ENCODE measurements at regions not wholly inside any gene's neighbourhood (a gene's known extent, or its start where the extent isn't known, plus 50 kb on each side); places are given as distances from the start of the nearest gene placed in this dataset.

GRCh38 chr7:67752227-67752626, 755.6 kb downstream of the TYW1 start:
- no peaks in the 10 kb centered on the region for H3K4me1 ChIP-seq (ENCODE audit: insufficient read depth)
- H3K4me1 Mint-ChIP-seq: no peaks in the 10 kb centered on the region
- peaks cover 5% of the 10 kb centered on the region for H3K27me3 Mint-ChIP-seq (ENCODE audit: insufficient read depth, low read depth, poor library complexity)
- no peak overlapping the region for H2AFZ ChIP-seq
- ATAC-seq (no peak), DNase-seq (ENCODE audit: low spot score) (no peak)
- H3K4me3 ChIP-seq: no peak overlapping the region
- no peaks in the 10 kb centered on the region for H3K27me3 ChIP-seq (ENCODE audit: insufficient read depth)
- no peak for TF ChIP-seq STAT1 (IDR thresholded peaks at IDR 0.05; ENCODE audit: unreplicated experiment)
- TF ChIP-seq, protein P1, sequence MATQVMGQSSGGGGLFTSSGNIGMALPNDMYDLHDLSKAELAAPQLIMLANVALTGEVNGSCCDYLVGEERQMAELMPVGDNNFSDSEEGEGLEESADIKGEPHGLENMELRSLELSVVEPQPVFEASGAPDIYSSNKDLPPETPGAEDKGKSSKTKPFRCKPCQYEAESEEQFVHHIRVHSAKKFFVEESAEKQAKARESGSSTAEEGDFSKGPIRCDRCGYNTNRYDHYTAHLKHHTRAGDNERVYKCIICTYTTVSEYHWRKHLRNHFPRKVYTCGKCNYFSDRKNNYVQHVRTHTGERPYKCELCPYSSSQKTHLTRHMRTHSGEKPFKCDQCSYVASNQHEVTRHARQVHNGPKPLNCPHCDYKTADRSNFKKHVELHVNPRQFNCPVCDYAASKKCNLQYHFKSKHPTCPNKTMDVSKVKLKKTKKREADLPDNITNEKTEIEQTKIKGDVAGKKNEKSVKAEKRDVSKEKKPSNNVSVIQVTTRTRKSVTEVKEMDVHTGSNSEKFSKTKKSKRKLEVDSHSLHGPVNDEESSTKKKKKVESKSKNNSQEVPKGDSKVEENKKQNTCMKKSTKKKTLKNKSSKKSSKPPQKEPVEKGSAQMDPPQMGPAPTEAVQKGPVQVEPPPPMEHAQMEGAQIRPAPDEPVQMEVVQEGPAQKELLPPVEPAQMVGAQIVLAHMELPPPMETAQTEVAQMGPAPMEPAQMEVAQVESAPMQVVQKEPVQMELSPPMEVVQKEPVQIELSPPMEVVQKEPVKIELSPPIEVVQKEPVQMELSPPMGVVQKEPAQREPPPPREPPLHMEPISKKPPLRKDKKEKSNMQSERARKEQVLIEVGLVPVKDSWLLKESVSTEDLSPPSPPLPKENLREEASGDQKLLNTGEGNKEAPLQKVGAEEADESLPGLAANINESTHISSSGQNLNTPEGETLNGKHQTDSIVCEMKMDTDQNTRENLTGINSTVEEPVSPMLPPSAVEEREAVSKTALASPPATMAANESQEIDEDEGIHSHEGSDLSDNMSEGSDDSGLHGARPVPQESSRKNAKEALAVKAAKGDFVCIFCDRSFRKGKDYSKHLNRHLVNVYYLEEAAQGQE (IDR thresholded peaks at IDR 0.05; ENCODE audit: unreplicated experiment): no peak
- no peak for TF ChIP-seq JUNB (IDR thresholded peaks at IDR 0.05; ENCODE audit: unreplicated experiment)
- TF ChIP-seq CREB1 (CRISPR knock-in tag; IDR thresholded peaks at IDR 0.05; ENCODE audit: low read depth): no peak
- no peak for TF ChIP-seq EZH2phosphoT487 (IDR thresholded peaks at IDR 0.05; ENCODE audit: unreplicated experiment)
- no peak for TF ChIP-seq ZNF331 (CRISPR knock-in tag; IDR thresholded peaks at IDR 0.05; ENCODE audit: low read depth)
- no peak for TF ChIP-seq ZNF114 (CRISPR knock-in tag; IDR thresholded peaks at IDR 0.05)
- no peak for TF ChIP-seq POLR2AphosphoS5 (IDR thresholded peaks at IDR 0.05; ENCODE audit: low read depth)
- TF ChIP-seq EZH2 (IDR thresholded peaks at IDR 0.05; ENCODE audit: low read depth, unreplicated experiment): no peak
- TF ChIP-seq NANOG (IDR thresholded peaks at IDR 0.05; ENCODE audit: borderline replicate concordance): no peak
- no peak for TF ChIP-seq ETS1 (IDR thresholded peaks at IDR 0.05)
- no peak for TF ChIP-seq CTCF (conservative IDR thresholded peaks at IDR 0.05; ENCODE audit: low read depth in 2 of 2)
- TF ChIP-seq, protein P2, sequence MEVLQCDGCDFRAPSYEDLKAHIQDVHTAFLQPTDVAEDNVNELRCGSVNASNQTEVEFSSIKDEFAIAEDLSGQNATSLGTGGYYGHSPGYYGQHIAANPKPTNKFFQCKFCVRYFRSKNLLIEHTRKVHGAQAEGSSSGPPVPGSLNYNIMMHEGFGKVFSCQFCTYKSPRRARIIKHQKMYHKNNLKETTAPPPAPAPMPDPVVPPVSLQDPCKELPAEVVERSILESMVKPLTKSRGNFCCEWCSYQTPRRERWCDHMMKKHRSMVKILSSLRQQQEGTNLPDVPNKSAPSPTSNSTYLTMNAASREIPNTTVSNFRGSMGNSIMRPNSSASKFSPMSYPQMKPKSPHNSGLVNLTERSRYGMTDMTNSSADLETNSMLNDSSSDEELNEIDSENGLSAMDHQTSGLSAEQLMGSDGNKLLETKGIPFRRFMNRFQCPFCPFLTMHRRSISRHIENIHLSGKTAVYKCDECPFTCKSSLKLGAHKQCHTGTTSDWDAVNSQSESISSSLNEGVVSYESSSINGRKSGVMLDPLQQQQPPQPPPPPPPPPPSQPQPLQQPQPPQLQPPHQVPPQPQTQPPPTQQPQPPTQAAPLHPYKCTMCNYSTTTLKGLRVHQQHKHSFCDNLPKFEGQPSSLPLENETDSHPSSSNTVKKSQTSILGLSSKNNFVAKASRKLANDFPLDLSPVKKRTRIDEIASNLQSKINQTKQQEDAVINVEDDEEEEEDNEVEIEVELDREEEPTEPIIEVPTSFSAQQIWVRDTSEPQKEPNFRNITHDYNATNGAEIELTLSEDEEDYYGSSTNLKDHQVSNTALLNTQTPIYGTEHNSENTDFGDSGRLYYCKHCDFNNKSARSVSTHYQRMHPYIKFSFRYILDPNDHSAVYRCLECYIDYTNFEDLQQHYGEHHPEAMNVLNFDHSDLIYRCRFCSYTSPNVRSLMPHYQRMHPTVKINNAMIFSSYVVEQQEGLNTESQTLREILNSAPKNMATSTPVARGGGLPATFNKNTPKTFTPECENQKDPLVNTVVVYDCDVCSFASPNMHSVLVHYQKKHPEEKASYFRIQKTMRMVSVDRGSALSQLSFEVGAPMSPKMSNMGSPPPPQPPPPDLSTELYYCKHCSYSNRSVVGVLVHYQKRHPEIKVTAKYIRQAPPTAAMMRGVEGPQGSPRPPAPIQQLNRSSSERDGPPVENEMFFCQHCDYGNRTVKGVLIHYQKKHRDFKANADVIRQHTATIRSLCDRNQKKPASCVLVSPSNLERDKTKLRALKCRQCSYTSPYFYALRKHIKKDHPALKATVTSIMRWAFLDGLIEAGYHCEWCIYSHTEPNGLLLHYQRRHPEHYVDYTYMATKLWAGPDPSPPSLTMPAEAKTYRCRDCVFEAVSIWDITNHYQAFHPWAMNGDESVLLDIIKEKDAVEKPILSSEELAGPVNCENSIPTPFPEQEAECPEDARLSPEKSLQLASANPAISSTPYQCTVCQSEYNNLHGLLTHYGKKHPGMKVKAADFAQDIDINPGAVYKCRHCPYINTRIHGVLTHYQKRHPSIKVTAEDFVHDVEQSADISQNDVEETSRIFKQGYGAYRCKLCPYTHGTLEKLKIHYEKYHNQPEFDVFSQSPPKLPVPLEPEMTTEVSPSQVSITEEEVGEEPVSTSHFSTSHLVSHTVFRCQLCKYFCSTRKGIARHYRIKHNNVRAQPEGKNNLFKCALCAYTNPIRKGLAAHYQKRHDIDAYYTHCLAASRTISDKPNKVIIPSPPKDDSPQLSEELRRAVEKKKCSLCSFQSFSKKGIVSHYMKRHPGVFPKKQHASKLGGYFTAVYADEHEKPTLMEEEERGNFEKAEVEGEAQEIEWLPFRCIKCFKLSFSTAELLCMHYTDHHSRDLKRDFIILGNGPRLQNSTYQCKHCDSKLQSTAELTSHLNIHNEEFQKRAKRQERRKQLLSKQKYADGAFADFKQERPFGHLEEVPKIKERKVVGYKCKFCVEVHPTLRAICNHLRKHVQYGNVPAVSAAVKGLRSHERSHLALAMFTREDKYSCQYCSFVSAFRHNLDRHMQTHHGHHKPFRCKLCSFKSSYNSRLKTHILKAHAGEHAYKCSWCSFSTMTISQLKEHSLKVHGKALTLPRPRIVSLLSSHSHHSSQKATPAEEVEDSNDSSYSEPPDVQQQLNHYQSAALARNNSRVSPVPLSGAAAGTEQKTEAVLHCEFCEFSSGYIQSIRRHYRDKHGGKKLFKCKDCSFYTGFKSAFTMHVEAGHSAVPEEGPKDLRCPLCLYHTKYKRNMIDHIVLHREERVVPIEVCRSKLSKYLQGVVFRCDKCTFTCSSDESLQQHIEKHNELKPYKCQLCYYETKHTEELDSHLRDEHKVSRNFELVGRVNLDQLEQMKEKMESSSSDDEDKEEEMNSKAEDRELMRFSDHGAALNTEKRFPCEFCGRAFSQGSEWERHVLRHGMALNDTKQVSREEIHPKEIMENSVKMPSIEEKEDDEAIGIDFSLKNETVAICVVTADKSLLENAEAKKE (CRISPR knock-in tag; IDR thresholded peaks at IDR 0.05): no peak
- H3F3A ChIP-seq (replicated peaks; ENCODE audit: low read depth): no peaks in the 10 kb centered on the region
- H3K36me3 Mint-ChIP-seq (ENCODE audit: low read depth): peaks cover 40% of the 10 kb centered on the region
- H3K9me3 Mint-ChIP-seq: peaks cover 87% of the 10 kb centered on the region
- H3K27ac Mint-ChIP-seq: no peak overlapping the region
- no peak overlapping the region for H3K4me2 ChIP-seq
- no peak overlapping the region for H3K27ac ChIP-seq (ENCODE audit: low read depth)
- no peaks in the 10 kb centered on the region for H3K79me2 ChIP-seq (replicated peaks; ENCODE audit: insufficient read depth)
- no peaks in the 10 kb centered on the region for H4K20me1 ChIP-seq (replicated peaks; ENCODE audit: insufficient read depth)
- no peak overlapping the region for H3K4me3 Mint-ChIP-seq
- H3K9me2 ChIP-seq (ENCODE audit: insufficient read depth): no peaks in the 10 kb centered on the region
- H3K36me3 ChIP-seq (ENCODE audit: insufficient read depth): no peaks in the 10 kb centered on the region; the same call in 1 of the 2 replicates
